Superior temporal gyrus (tissue), 1 donor: ENCODE measurements at regions not wholly inside any gene's neighbourhood (a gene's known extent, or its start where the extent isn't known, plus 50 kb on each side); places are given as distances from the start of the nearest gene placed in this dataset.
A peak's percentile ranks its signal among the peaks of the same experiment; 100 is the strongest.

Experiments
- DNase-seq: peaks from one replicate; pipeline ENCODE4 v3.0.0-alpha.2; 2016; ENCODE audit errors: extremely low spot score

DNA sequence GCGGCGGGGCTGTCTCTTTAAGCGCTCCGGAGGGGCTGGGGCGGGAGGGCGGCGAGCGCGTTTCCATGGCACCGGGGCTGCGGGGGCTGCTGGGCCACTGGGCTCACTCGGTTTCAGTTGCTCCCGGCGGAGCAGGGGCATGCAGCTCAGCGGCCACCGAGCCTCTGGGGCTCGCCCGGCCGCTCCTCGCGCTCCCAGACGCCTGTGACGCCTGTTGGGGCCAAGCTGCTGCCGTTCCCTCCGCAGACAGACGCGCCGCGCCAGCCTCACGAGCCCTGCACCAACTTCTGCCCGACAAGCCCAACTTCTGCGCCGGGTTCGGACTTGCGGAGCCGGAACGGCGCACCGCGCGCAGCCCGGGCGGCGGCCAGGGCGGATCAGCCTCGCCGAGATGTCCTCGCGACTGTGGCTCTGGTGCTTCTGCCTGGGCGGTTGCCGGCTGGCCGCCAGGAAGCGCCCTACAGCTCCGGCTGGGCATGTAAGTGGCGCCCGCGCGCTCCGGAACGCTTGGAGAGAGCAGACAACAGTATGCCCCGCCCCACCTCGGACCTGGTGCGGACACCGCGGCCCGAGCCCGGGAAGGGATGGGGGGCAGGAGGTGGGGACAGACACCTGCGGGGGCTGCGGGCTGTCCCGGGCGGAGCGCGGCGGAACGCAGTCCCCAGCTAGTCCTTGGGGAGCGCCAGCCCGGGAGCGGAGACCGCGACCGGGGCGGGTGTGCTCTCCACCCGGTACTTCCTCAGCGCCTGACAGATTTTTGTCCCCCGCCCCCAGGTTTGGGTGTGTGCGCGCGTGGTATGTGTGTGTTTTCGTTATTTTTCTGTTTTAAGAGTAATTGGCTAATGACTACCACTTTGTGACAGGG lies 154.1 kb upstream of the GOLIM4 start:
- peak; percentile 50 for DNase-seq

DNA sequence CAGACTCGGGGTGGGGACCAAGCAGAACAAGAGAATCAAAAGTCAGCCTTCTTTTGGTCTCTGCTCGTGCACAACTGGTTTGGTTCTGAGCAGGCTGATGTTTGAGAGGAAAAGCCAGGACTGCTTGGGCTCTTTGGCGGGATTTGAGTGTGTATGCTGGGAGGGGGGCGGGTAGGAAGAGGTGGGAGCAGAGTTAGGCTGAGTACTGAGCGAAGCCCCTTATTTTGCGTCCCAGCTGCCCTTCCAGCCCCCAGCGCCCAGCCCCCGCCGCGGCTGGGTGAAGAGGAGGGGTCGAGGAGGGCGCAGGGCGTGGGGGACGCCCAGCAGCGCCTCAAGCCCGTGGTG lies 153.5 kb upstream of the GOLIM4 start:
- no peak for DNase-seq

DNA sequence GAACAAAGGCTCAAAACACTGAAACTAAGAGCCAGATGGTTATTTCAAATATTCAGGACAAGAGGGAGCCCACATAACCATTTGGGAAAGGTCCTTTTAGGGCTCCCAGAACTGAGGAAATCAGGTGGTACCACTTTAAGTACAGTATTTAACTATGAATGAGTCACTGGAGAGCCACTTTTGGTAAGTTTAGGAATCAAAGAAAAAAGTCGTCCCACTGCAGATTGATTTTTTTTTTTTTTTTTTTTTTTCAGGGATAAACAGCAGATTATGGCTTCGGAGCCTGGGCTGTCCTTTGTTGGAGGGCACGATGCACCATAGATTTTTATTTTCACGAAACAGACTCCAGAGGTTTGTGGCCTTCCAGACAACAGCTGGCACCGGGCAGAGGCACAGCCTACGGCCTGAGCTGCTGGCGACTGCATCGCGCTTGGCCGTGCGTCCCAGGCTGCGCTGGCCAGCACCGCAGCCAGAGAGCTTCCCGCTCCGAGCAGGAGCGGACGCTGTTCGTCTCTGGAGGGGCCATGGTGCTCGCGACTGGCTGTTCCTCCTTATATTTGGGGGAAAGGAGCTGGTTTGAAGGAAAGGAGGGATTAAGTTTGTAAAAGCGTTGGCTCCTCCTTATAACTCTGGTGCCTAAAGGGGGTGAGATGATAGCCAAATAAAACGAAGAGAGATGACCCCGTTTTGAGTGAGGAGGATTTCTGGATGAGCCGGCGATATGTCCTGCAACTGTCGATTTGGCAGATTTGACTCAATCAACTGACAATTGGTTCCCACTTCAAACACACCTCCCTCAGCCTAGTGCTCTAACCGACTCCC lies 152.9 kb upstream of the GOLIM4 start:
- DNase-seq = no peak

DNA sequence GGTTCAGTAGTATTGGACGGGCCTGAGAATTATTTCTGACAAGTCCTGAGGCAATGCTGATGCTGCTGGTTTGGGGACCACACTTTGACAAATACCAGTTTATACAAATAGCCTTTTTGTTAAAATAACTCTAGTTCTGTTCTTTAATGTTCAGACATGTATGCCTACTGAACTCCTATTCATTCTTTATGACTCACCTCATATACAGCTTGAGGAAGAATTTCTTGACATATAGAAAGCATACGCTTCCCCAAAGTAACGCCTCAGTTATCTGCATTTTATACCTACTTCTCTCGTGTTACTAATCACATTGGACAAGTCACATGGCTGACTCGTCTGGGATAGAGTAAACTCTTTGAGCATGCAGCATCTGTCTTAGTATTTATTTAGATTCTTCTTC lies 145.4 kb upstream of the GOLIM4 start:
- DNase-seq = no peak

DNA sequence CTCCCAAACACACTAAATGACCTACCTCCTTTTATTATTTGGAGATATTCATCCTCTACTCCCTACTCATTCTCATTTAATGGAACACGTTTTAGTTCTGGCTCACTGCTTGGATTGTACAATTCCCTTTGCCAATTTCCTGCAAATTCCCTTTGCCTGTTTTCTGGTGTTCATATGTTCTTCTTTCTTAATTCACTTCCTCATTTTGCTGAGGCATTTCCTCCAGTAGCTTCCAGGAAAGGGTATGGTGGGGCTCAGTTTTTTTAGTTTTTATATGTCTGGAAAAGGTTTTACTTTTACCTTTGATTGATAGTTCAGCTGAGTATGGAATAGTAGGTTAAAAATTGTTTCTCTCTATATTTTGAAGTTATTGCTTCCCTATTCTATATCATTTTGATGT lies 143.6 kb upstream of the GOLIM4 start:
- no peak for DNase-seq

DNA sequence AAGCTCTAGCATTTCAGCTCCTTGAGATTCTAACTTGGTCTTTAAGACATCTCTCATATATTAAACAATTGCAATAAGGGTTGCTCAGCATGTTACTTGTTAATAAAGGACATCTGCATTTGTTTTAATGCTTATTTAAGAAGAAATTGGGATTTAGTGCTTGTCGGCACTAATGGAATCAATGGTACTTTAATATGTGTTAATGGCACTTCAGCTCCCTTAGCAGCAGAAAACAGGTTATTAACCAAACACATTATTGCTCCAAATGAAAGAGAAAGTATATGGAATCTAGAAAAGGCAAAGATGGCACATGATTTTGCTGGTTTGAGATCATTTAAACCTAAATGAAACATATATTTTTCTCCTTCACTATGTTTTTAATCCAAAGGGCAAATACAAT lies 137.3 kb upstream of the GOLIM4 start:
- no peak for DNase-seq

DNA sequence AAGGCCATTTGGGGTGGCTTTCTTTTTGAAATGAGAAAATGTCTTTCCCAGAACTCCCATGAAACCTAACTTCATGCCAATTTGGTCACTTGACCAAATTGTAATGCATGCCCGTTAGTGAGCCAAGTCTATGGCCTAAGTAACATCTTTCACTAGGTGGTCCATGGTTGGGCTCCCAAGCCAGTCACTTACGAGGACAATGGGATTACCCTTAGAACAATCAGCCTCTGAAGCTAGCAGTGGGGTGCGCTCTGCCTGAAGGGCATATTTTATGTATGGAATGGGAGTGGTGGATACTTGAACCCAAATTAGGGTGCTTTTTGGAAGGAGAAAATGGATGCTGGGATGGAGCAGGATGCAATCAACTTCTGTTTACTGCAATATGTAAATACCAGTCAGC lies 127.4 kb upstream of the GOLIM4 start:
- DNase-seq = no peak

DNA sequence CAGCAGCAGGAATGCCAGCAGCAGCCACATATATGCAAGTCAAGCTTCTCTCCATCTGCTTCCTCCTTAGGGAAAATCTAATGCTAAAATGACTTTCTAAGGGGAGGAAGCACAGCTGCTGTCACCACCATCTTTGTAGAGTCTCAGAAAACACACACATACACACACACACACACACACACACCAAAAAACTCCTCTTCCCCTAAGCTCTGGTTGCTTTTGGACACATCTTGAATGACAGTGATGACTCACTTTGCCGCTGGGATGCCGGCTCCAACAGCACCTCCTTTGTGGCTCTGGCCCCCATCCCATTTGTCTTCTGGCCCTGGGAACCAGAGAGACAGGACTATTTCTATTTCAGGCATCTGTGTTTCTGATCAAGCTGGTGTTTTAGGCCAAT lies 124.8 kb upstream of the GOLIM4 start:
- DNase-seq = peak; percentile 24

DNA sequence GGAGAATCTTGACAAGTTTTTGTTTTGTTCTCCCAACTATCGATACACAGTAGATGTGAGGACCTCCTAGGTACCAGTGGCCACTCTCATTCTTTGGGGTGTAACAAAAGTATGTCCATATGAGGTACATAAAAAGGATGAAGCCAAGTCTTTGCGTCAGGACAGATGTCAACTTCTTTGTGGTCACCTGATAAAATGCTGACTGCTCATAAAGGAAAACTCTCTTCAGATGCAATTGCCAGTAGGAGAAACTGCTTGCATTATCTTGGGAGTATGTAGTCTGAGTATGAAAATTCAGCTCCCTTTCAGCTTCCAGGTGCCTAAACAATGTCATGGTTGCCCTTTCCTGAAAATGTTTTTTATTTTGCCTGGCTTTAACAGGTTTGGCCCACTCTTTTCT lies 123.8 kb upstream of the GOLIM4 start:
- DNase-seq = no peak

DNA sequence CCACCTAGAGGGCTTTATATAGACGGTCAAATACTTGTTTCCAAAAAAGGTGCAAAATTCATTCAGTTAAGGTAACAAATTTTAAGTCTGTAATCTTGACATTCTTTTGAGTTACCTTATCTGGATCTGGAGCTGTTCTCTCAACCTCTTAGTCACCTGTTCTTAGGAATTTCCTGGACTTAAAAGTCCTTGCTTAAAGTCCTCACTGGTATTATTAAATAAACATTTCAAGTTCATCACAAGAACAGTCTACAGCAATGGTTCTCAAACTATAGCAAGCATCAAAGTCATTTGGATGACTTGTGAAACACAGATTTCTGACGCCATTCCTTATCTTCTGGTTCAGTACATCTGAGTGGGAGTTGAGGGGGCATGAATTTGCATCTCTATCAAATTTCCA lies 122.9 kb upstream of the GOLIM4 start:
- DNase-seq = no peak

DNA sequence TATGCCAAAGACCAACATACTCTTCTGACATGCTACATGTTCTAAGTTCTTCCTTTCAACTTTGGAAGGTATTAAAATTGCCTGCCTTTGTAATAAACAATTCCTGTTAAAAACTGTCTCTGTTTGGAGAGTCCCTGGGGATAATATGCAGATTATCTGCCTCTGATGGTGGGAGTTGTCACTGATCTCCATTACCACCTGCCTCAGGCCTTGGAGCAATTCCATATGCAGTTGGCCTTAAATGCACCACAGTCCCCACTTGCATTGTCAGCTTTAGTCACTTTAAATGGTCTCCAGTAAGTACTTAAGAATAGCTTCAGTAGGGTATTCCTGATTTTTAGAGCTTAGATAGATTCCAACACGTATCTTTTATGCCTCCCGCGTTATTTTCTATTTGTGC lies 121.1 kb upstream of the GOLIM4 start:
- DNase-seq = no peak

DNA sequence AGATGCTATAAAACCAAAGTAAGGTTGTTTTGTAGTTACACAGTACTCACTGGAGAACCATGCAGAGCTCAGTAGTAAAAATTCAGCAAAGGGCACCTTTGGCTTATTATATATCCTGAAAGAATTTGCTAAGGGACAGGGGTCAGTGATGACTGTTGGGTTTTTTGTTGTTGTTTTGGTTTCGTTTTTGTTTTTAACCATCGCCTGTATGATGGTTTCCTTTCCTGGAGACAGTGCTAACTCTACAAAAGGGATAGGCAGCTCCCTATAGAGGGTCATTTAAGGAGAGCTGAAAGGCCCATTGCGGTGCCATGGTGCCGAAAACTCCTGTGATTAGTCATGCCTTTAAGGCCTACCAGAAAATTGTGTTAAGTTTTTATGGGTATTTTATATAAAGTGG lies 118.2 kb upstream of the GOLIM4 start:
- DNase-seq = no peak

DNA sequence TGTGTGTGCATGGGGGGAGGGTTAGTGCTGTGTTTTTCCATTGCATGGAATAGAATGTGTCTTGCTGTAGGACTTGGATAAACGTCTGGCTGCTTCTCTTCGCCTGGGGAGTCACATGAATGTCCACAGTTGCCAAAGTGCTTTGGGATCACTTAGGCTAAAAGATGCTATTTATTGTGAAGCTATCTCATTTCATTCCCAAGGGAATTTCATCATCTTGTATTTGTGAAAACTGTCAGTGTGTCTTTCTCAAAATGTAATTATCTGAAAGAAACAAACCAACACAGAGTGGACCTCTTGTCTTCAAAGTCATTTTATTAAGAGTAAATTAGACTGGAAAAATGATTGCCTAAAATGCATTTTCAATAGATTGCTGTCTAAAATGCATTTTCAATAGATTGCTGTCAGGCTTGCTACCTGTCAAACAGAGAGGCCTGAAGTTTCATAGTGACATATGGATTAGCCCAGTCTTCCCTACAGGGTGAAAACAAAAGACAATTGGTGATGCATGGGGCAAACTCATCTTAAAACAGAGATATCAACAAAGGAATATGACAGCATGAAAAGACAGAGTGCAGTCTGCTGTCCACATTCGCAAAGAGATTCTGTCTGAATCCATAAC lies 117.1 kb upstream of the GOLIM4 start:
- DNase-seq = no peak

DNA sequence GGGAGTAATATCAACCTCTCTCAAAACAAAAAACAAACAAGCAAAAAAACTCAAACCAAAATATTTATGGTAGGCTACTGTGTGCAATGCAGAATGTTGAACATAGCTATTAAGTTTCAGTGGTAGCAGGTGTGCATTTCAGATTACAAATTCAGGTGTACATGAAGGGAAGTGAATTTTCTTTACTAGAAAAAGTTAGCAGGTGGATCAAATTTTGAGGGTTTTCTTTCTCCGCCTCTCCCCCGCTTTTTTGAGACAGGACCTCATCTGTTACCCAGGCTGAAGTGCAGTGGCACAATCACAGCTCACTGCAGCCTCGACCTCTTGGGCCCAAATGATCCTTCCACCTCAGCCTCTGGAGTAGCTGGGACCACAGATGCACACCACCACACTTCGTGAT lies 109.7 kb upstream of the GOLIM4 start:
- no peak for DNase-seq

DNA sequence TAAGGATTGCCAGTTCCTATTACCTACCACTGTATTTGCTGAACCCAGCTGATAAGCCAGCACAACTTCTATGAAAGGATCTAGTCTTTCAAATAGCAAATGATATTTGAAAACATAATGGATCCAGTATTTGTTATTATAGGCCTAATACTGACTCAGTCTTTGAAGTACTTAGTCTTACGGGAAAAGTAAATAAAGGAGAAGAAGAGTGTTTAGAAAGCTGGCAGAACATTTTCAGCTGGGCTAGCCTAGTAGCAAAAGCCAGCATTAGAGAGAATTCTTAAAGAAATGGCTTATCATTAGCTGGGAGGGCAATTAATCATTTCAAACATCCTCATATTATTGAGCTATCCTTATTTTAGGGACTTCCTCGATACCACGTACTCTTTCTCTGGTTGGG lies 101.4 kb upstream of the GOLIM4 start:
- DNase-seq = no peak

DNA sequence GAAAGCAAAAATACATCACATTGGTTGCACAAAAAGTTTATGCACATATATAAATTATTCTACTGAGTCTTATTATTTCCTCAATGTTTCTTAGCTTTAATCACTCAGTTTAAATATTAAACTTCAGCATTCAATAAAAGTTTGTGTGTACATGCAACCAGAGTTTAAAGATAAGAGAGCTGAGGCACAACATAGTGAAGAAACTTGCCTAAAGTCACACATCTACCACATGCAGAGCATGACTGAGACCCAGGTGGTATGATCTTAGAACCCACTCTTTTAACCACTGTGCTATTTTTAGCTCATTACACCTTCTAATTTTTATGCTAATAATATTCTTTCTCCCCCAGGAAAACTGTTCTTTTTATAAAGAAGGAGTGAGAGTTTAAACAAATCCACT lies 96.1 kb upstream of the GOLIM4 start:
- DNase-seq = no peak

DNA sequence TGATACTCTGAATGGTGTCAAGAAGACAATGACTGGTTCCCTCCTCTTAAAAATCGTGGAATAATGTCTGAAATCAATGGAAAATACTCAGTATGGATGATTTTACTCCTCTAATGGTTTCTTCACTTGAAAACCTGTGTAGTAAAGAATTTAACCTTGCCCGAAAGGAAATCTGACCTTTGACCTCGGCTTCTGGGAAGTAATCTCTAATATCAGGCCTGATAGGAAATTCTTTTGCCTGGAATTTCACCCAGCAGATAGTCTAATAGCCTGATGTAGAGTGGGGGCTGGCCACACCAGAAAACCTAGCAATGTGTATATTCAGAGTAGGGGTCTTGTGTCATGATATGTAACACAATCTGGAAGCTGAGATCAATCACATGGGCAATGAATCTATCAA lies 91.5 kb upstream of the GOLIM4 start:
- no peak for DNase-seq

DNA sequence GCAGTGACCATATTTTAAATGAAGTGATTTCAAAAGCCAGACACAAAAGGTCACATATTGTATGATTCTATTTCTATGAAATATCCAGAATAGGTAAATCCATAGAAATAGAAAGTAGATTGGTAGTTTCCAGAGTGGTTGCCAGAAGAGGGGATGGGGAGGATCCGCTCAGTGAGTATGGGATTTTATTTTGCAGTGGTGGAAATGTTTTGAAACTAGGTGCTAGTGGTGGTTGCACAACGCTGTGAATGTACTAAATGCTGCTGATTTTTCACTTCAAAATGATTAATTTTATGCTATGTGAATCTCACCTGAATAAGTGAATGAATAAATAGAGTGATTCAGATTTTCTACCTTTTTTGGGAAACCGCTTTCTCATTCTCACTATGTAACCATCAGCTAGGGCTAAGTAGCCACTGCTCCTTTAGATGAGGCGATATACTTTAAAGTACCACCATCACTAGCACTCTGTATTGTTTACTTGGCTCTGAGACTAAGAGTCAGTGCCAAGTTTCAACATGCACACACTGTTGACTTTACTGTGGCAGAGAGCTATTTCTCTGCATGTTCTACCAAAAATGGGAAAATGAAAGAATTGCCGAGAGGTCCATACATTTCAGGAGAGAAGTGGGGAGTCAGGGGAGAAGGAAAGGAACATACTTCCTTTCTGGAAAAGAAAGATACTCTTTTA lies 90.7 kb upstream of the GOLIM4 start:
- no peak for DNase-seq

DNA sequence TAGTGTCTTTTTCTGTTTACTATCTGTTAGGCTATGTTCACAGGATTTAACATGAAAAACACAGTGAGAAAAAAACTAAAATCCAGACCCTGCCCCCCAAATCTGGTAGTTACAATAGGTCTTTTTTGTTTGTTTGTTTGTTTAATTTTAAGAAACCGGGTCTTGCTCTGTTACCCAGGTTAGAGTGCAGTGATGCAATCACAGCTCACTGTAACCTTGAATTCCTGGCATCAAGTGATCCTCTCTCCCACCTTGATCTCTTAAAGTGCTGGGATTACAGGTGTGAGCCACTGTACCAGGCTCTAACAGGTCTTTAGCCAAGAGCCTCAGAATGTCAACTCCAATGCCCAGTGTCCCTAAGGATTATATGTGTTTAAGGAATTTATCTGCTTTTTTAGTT lies 88.0 kb upstream of the GOLIM4 start:
- no peak for DNase-seq

DNA sequence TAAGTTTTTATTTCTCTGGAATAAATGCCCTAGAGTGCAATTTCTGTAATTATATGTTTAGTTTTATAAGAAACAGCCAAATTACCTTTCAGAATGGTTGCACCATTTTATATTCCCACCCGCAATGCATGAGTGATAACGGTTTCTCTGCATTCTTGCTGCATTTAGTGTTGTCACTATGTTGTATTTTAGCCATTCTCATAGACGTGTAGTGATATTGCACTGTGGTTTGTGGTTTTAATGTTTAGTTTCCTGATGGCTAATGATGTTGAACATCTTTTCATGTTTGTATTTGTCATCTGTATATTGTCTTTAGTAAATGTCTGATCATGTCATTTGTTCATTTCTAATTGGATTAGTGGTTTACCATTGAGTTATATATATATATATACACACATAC lies 73.0 kb upstream of the GOLIM4 start:
- no peak for DNase-seq

DNA sequence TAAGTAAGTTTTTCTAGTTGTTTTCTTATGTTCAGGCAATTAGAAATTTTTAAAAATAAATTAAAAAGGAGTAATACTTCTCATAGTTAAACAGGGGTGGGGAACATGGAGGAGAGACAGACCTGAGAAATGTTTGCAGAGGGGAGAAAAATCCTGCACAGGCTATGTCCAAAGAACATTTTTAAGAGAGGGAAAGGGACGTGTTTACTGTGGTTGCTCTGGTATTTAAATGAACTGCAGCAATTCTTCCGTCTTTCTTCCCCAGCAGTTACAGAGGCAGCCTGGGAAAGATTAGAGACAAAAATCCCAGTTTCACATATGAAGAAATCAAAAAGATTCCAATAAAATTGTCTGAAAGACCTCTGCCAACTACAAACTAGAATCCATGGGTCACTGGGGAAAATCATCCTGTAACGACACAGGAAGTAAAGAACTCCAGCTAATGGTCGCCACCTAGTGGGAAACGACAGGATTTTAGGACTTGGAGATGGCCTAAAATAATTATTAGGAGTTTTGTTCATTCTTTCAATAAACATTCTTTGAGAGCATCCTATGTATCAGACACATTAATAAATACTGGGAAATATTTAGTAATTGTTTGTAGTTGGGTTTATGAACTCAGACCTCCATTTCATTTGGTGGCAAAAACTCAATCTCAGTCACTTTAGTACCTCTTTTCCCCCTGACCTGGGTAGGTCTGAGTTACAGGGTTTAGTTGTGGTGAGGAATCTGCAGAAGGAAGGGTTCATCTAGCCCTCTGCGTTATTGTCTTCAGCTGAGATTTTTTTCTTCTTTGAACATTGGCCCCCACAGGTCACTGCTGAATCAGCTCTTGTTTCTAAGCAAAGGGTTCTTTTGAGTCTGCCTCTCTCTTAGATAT lies 69.9 kb upstream of the GOLIM4 start:
- peak; percentile 94 for DNase-seq
